HFFc6 (cell line): ENCODE measurements at regions not wholly inside any gene's neighbourhood (a gene's known extent, or its start where the extent isn't known, plus 50 kb on each side); places are given as distances from the start of the nearest gene placed in this dataset.
A peak's percentile ranks its signal among the peaks of the same experiment; 100 is the strongest.

Experiments
- DNase-seq: peaks from one replicate; pipeline ENCODE4 v3.0.0-alpha.2; 2018
- H3K27ac Mint-ChIP-seq: 2 replicates; pipeline ENCODE4 v1.8.0; 2020; ENCODE audit warnings: mild to moderate bottlenecking, mixed read lengths
- H3K27me3 Mint-ChIP-seq: 2 replicates; pipeline ENCODE4 v1.8.0; 2021; ENCODE audit warnings: mild to moderate bottlenecking, moderate library complexity, mixed read lengths; ENCODE audit not compliant: insufficient read depth
- H3K36me3 Mint-ChIP-seq: 2 replicates; pipeline ENCODE4 v1.8.0; 2021; ENCODE audit warnings: low read depth, mixed read lengths
- H3K4me1 Mint-ChIP-seq: 2 replicates; pipeline ENCODE4 v1.8.0; 2020; ENCODE audit warnings: low read depth, mixed read lengths
- H3K4me3 Mint-ChIP-seq: 2 replicates; pipeline ENCODE4 v1.8.0; 2020; ENCODE audit warnings: mild to moderate bottlenecking, moderate library complexity, mixed read lengths
- H3K9me3 Mint-ChIP-seq: 2 replicates; pipeline ENCODE4 v1.8.0; 2020; ENCODE audit warnings: mild to moderate bottlenecking, mixed read lengths
- CTCF ChIP-seq: fragments of 200-600 bp; sonication (generic); IDR thresholded peaks from 2 replicates; pipeline ENCODE4 v1.5.0; 2021; ENCODE audit warnings: antibody characterized with exemption, mild to moderate bottlenecking

DNA sequence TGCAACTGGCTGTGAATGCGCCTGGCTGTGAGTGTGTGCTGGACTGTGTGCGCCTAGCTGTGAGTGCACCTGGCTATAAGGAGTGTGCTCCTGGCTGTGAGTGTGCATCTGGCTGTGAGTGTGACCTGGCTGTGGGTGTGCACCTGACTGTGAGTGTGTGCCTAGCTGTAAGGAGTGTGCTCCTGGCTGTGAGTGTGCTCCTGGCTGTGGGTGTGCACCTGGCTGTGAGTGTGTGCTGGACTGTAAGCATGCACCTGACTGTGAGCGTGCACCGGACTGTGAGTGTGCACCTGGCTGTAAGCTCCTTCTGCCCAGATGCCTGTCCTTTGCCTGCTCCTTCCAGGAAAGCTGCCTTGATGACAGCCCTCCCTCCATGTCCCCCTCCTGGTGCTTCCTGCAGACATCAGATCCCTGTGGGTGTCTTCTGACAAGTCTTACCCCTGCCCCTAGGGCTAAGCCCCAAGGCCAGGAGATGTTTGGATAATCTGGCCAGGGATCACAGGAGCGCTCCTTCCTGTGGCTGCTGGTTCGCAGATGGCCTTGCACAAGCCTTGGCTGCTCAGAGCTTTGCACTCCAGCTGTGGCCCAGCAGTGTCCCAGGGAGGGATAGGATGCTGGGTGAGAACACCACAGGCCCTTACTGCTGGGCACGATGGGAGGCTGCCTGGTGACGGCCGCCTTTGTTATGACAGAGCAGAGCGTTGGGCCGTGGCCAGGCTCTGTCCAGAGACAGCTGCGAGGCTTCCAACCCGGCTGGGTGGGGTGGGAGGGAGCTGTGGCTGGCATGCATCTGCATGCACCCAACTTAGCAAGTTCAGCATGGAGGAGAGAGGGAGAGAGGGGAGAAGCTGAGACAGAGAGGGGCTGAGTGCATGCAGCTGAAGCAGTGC, 89.9 kb downstream of the GLI2 start:
- peak overlapping the region; percentile 69 for H3K27ac Mint-ChIP-seq
- H3K4me1 Mint-ChIP-seq, result peaks cover 53% of the 10 kb centered on the region
- no peaks in the 10 kb centered on the region for H3K9me3 Mint-ChIP-seq
- peak; percentile 48 for DNase-seq
- no peak overlapping the region; the same call in 1 of the 2 replicates for H3K4me3 Mint-ChIP-seq
- TF ChIP-seq CTCF, result no peak
- H3K36me3 Mint-ChIP-seq, result peaks cover 17% of the 10 kb centered on the region; the same call in 1 of the 2 replicates
- H3K27me3 Mint-ChIP-seq, result no peaks in the 10 kb centered on the region; the same call in 1 of the 2 replicates

- H3K4me3 Mint-ChIP-seq, result no peak overlapping the region
- no peaks in the 10 kb centered on the region for H3K9me3 Mint-ChIP-seq
- no peak overlapping the region; the same call in 1 of the 2 replicates for H3K27ac Mint-ChIP-seq
- DNase-seq, result no peak
- peaks cover 17% of the 10 kb centered on the region; the same call in 1 of the 2 replicates for H3K36me3 Mint-ChIP-seq
- TF ChIP-seq CTCF, result no peak
- H3K27me3 Mint-ChIP-seq, result no peaks in the 10 kb centered on the region; the same call in 1 of the 2 replicates
- H3K4me1 Mint-ChIP-seq, result peaks cover 53% of the 10 kb centered on the region
Measured at GRCh38 chr2:120826260-120826648, 90.6 kb downstream of the GLI2 start.

DNA sequence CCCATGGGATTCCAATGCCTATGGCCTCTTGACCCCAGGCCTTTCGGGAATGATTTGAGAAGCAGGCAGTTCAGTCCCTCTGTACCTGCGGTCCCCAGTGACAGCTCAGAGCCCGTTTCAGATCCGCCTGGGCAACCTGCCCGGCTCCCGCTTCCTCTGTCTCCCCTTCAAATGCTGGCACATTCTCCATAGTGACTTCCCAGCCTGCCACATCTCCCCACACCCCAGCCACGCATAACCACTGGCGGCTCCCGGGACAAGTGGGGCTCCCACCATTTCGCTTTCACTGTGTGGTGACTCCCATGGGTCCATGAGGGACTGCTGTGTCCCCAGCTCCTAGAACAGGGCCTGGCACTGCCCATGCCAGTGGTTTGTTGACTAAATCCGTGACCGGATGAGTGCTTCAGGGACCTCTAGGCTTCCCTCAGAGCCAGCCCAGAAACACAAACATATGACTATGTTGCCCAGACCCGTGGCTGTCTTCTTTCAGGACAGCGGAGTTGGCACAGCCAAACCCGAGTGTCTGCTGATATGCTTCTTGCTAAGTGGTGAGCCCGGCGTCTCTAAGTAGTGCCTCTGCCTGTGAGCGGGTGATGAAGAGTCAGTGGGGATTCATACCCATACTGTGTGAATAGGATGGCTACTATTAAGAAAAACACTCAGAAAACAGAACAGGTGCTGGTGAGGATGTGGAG, 91.2 kb downstream of the GLI2 start:
- H3K36me3 Mint-ChIP-seq, result peaks cover 17% of the 10 kb centered on the region; the same call in 1 of the 2 replicates
- TF ChIP-seq CTCF, result no peak
- no peak for DNase-seq
- H3K27ac Mint-ChIP-seq, result no peak overlapping the region
- no peaks in the 10 kb centered on the region for H3K9me3 Mint-ChIP-seq
- H3K4me1 Mint-ChIP-seq, result peaks cover 49% of the 10 kb centered on the region
- H3K27me3 Mint-ChIP-seq, result no peaks in the 10 kb centered on the region; the same call in 1 of the 2 replicates
- no peak overlapping the region for H3K4me3 Mint-ChIP-seq

DNA sequence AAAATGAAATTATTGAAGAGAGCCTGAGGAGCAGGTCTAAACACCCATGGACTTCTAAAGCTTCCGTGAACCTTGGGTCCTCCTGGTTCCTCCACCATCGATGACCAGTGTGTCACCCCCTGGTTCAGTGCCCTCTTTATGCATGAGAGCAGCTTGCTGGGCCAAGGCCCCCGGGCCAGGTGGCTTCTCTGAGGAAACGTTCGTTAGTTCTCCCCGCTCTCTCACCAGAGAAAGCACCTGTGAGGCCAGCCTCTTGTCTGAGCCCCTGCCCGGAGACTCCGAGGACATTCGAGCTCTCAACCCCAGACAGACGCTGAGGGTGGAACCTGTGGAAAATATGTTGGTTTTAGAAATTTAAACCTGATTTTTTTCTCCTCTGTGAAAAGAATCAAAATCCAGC, 92.4 kb downstream of the GLI2 start:
- H3K9me3 Mint-ChIP-seq, result no peaks in the 10 kb centered on the region
- TF ChIP-seq CTCF, result no peak
- H3K27ac Mint-ChIP-seq, result no peak overlapping the region
- peaks cover 44% of the 10 kb centered on the region for H3K4me1 Mint-ChIP-seq
- no peak overlapping the region for H3K4me3 Mint-ChIP-seq
- DNase-seq, result no peak
- H3K27me3 Mint-ChIP-seq, result no peaks in the 10 kb centered on the region; the same call in 1 of the 2 replicates
- 0 out of 2 replicates have a peak, but pooled peaks cover 17% of the 10 kb centered on the region for H3K36me3 Mint-ChIP-seq

DNA sequence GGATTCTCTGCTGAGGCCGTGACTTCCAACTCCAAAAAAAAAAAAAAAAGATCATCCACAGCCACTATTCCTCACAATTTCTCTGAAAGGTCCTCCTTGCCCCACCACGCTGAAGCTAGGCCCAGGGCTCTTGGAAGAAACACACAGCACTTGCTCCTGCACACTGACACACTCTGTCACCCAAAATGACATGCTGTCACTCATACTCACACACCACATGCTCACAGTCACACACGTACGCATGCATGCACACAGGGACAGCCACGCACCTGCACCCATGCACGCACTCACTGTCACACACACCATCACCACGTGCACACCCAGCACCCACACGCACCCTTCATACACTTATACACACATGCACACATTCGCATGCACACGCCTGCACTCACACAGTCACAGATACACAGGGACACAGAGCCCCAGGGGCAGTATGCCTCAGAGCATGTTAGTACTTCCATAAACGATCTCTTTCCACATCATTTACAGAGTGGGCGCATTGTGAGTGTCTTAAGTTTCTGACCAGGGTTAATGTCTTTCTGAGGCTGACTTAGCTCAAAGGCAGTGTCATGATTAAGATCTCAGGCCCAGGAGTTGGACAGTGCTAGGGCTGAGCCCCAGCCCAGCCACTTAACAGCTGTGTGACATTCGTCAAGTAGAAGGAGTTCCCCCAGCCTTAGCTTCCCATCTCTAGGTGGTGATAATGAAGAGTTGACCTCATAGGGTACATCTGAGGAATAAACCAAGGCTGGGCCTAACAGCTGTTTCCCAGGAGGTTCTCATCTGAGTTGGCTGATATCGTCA, 93.4 kb downstream of the GLI2 start:
- DNase-seq, result no peak
- Mint-ChIP-seq H3K27me3 (no peaks in the 10 kb centered on the region; the same call in 1 of the 2 replicates), H3K9me3 (no peaks in the 10 kb centered on the region), H3K27ac (no peak overlapping the region), H3K4me1 (peaks cover 39% of the 10 kb centered on the region), H3K4me3 (no peak overlapping the region), H3K36me3 (0 out of 2 replicates have a peak, but pooled peaks cover 8% of the 10 kb centered on the region)
- TF ChIP-seq CTCF, result no peak
